Vagina (tissue), 2 donors: ENCODE measurements at regions not wholly inside any gene's neighbourhood (a gene's known extent, or its start where the extent isn't known, plus 50 kb on each side); places are given as distances from the start of the nearest gene placed in this dataset.

ENCODE experiments used
- DNase-seq, 2 donors: peaks; one replicate each; pipeline ENCODE4 v3.0.0-alpha.2; 2017; ENCODE audit errors: extremely low spot score in 2 of 2
- H3K27ac ChIP-seq: fragments of 200-600 bp; sonication (generic); one replicate; pipeline ENCODE4 v1.5.1; 2019
- H3K27me3 ChIP-seq: fragments of 200-600 bp; sonication (generic); one replicate; pipeline ENCODE4 v1.5.1; 2019
- H3K36me3 ChIP-seq, 2 donors: fragments of 200-600 bp; sonication (generic); one replicate each; pipeline ENCODE4 v1.5.1; 2017 to 2019
- H3K4me1 ChIP-seq: fragments of 200-600 bp; sonication (generic); one replicate; pipeline ENCODE4 v1.5.1; 2019
- H3K4me3 ChIP-seq, 2 donors: fragments of 200-600 bp; sonication (generic); 1 replicate in 1 of 2; 2 replicates in 1 of 2; pipeline ENCODE4 v1.5.1; 2016 to 2019
- H3K9me3 ChIP-seq: fragments of 200-600 bp; sonication (generic); one replicate; pipeline ENCODE4 v1.5.1; 2019
- POLR2A ChIP-seq, 2 donors: fragments of 450-650 bp; IDR thresholded peaks; one replicate each; pipeline ENCODE4 v1.6.1; 2017; ENCODE audit warnings: antibody characterized with exemption in 2 of 2, mild to moderate bottlenecking in 2 of 2, moderate library complexity in 2 of 2
- POLR2AphosphoS5 ChIP-seq, 2 donors: sonication (generic); formaldehyde crosslinking; IDR thresholded peaks; one replicate each; pipeline ENCODE4 v1.9.0; 2017; ENCODE audit warnings: antibody characterized with exemption in 2 of 2, mild to moderate bottlenecking in 2 of 2, low read depth in 1 of 2; ENCODE audit not compliant: insufficient read depth in 1 of 2
- intact Hi-C: fragments of 100-400 bp; cut with DNase I; formaldehyde crosslinking; loops from one replicate; pipeline ENCODE4 v1.15.1; 2023
- TF ChIP-seq, protein P1 (sequence below), 3 experiments: fragments of 450-650 bp in 2 of 3; fragments of 200-600 bp in 1 of 3; sonication (generic) in 1 of 3; IDR thresholded peaks; one replicate each; pipeline ENCODE4 v1.5.1; 2017 to 2019; ENCODE audit warnings: antibody characterized with exemption in 3 of 3, mild to moderate bottlenecking in 2 of 3, moderate library complexity in 2 of 3

- Histone ChIP-seq H3K36me3 (no peaks in the 10 kb centered on the region), H3K4me3 (no peak overlapping the region), H3K9me3 (no peaks in the 10 kb centered on the region), H3K27ac (no peak overlapping the region), H3K27me3 (no peaks in the 10 kb centered on the region), H3K4me1 (no peaks in the 10 kb centered on the region)
- TF ChIP-seq, protein P1, sequence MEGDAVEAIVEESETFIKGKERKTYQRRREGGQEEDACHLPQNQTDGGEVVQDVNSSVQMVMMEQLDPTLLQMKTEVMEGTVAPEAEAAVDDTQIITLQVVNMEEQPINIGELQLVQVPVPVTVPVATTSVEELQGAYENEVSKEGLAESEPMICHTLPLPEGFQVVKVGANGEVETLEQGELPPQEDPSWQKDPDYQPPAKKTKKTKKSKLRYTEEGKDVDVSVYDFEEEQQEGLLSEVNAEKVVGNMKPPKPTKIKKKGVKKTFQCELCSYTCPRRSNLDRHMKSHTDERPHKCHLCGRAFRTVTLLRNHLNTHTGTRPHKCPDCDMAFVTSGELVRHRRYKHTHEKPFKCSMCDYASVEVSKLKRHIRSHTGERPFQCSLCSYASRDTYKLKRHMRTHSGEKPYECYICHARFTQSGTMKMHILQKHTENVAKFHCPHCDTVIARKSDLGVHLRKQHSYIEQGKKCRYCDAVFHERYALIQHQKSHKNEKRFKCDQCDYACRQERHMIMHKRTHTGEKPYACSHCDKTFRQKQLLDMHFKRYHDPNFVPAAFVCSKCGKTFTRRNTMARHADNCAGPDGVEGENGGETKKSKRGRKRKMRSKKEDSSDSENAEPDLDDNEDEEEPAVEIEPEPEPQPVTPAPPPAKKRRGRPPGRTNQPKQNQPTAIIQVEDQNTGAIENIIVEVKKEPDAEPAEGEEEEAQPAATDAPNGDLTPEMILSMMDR (IDR thresholded peaks at IDR 0.05) = no peak
- no peak for TF ChIP-seq POLR2A (IDR thresholded peaks at IDR 0.05)
- TF ChIP-seq POLR2AphosphoS5 (IDR thresholded peaks at IDR 0.05; ENCODE audit: insufficient read depth in 1 of 2, low read depth in 1 of 2) = no peak
- intact Hi-C loops = no loop called here
- DNase-seq = no peak
Measured at GRCh38 chr4:19386786-19387185, 864.9 kb upstream of the SLIT2 start.

DNA sequence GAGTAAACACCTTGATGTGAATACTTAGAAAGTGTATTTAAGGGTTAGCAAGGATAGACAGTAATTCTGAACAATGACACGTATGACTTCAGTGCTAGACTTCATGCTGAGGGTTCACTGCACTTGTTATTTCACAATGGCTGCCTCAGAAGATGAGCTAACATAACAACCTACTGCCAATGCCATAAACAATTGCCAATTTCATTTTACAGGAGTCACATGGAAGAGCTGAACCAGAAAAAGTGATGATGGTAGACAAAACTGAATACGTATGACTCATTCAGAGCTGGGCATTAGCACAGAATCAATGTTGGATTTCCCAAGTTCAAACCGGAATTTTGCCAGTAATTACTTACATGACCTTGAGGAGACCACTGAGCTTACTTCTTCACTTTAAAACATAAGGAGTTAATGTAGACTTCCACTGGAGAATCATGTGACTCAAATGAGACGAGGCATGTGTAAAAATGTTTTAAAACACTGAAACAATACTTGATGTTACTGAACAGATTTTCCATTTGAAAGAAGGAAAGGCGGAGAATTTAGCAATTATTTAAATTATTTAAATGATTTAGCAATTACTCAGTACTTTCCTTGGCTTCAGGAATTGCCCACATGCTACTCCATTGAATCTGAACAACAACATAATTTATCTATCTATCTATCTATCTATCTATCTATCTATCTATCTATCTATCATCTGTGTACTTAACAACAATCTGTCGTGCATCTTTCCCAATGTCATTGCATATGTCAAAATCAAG, 868.5 kb upstream of the SLIT2 start:
- Histone ChIP-seq H3K9me3 (no peaks in the 10 kb centered on the region), H3K4me1 (no peaks in the 10 kb centered on the region), H3K4me3 (no peak overlapping the region), H3K27me3 (no peaks in the 10 kb centered on the region), H3K36me3 (no peaks in the 10 kb centered on the region), H3K27ac (no peak overlapping the region)
- DNase-seq = no peak
- TF ChIP-seq POLR2A (IDR thresholded peaks at IDR 0.05) = no peak
- TF ChIP-seq, protein P1 (IDR thresholded peaks at IDR 0.05) = no peak
- TF ChIP-seq POLR2AphosphoS5 (IDR thresholded peaks at IDR 0.05; ENCODE audit: insufficient read depth in 1 of 2, low read depth in 1 of 2) = no peak
- intact Hi-C loops = no loop called here

DNA sequence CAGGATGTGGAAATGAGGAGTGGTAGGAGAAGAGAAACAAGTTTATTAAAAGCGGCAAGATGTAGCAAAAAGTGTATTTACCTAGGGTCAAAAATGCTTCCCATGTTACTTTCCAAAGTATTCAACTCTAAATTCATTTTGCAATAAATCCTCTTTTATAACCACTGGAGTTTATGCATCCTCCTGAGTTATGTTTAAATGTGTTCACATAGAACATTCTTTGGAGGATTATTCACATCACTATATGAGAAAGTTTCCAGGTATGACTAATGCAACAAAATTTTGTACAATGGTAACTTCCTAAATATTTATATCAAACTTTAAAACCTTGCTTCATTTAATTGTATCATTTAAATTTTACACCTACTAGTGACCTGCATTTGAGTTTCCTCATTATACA, 870.6 kb upstream of the SLIT2 start:
- DNase-seq = no peak
- intact Hi-C loops = no loop called here
- H3K27me3 ChIP-seq = no peaks in the 10 kb centered on the region
- no peak for TF ChIP-seq POLR2A (IDR thresholded peaks at IDR 0.05)
- H3K36me3 ChIP-seq = no peaks in the 10 kb centered on the region
- no peak overlapping the region for H3K4me3 ChIP-seq
- no peak overlapping the region for H3K27ac ChIP-seq
- H3K4me1 ChIP-seq = no peaks in the 10 kb centered on the region
- no peaks in the 10 kb centered on the region for H3K9me3 ChIP-seq

- TF ChIP-seq, protein P1 (IDR thresholded peaks at IDR 0.05) = no peak
- TF ChIP-seq POLR2AphosphoS5 (IDR thresholded peaks at IDR 0.05; ENCODE audit: insufficient read depth in 1 of 2, low read depth in 1 of 2) = no peak
- no peak for TF ChIP-seq POLR2A (IDR thresholded peaks at IDR 0.05)
- Histone ChIP-seq H3K4me3 (no peak overlapping the region), H3K27me3 (no peaks in the 10 kb centered on the region), H3K9me3 (no peaks in the 10 kb centered on the region), H3K27ac (no peak overlapping the region), H3K36me3 (no peaks in the 10 kb centered on the region), H3K4me1 (no peaks in the 10 kb centered on the region)
- intact Hi-C loops = no loop called here
- DNase-seq = no peak
Measured at GRCh38 chr4:19380600-19380999, 871.1 kb upstream of the SLIT2 start.

GRCh38 chr4:19379191-19379708, 872.5 kb upstream of the SLIT2 start:
- H3K27me3 ChIP-seq = no peaks in the 10 kb centered on the region
- H3K4me3 ChIP-seq = no peak overlapping the region
- intact Hi-C loops = no loop called here
- TF ChIP-seq POLR2AphosphoS5 (IDR thresholded peaks at IDR 0.05; ENCODE audit: insufficient read depth in 1 of 2, low read depth in 1 of 2) = no peak
- TF ChIP-seq POLR2A (IDR thresholded peaks at IDR 0.05) = no peak
- TF ChIP-seq, protein P1 (IDR thresholded peaks at IDR 0.05) = no peak
- no peak overlapping the region for H3K27ac ChIP-seq
- H3K36me3 ChIP-seq = no peaks in the 10 kb centered on the region
- no peaks in the 10 kb centered on the region for H3K9me3 ChIP-seq
- no peak for DNase-seq
- H3K4me1 ChIP-seq = no peaks in the 10 kb centered on the region
